ENCODE measurements at regions not wholly inside any gene's neighbourhood (a gene's known extent, or its start where the extent isn't known, plus 50 kb on each side); places are given as distances from the start of the nearest gene placed in this dataset.

GRCh38 chr18:67969458-67969857, 452.9 kb upstream of the DSEL start:
- no peak for TF ChIP-seq CTCF (IDR thresholded peaks at IDR 0.05)
- Mint-ChIP-seq H3K4me1 (ENCODE audit: low read depth) (no peaks in the 10 kb centered on the region), H3K36me3 (ENCODE audit: low read depth) (no peaks in the 10 kb centered on the region), H3K4me3 (no peak overlapping the region), H3K27ac (no peak overlapping the region), H3K27me3 (no peaks in the 10 kb centered on the region), H3K9me3 (no peaks in the 10 kb centered on the region)
- ChIA-PET POLR2A (no interaction called here), CTCF (no interaction called here)
- intact Hi-C loops (cut with micrococcal nuclease) = no loop called here
- no peak for DNase-seq
- no peak for ATAC-seq

GRCh38 chr18:67966224-67966623, 449.7 kb upstream of the DSEL start:
- no peaks in the 10 kb centered on the region for H3K36me3 Mint-ChIP-seq (ENCODE audit: low read depth)
- no peak overlapping the region for H3K27ac Mint-ChIP-seq
- DNase-seq (no peak), ATAC-seq (no peak)
- ChIA-PET POLR2A (no interaction called here), CTCF (no interaction called here)
- intact Hi-C loops (cut with micrococcal nuclease) = no loop called here
- H3K27me3 Mint-ChIP-seq = no peaks in the 10 kb centered on the region
- no peaks in the 10 kb centered on the region for H3K4me1 Mint-ChIP-seq (ENCODE audit: low read depth)
- no peaks in the 10 kb centered on the region for H3K9me3 Mint-ChIP-seq
- no peak for TF ChIP-seq CTCF (IDR thresholded peaks at IDR 0.05)
- H3K4me3 Mint-ChIP-seq = no peak overlapping the region

DNA sequence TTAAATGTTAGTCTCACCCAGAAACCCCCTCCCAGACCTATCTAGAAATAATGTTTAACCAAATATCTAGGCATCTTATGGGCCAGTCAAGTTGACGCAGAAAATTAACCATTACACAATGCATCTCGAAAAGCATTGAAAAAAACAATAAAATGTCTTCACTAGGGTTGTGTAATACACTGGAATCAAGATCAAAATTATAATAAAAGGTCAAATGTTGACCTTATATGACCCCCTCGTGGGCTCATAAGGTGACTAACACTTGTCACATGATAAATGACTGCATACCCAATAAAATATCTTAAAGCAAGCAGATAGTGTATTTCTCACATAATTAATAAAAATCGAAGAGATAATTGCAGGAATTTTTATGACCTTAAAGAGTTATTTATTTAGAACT, 447.9 kb upstream of the DSEL start:
- ATAC-seq = no peak
- H3K4me3 Mint-ChIP-seq = no peak overlapping the region
- intact Hi-C loops (cut with micrococcal nuclease) = no loop called here

DNA sequence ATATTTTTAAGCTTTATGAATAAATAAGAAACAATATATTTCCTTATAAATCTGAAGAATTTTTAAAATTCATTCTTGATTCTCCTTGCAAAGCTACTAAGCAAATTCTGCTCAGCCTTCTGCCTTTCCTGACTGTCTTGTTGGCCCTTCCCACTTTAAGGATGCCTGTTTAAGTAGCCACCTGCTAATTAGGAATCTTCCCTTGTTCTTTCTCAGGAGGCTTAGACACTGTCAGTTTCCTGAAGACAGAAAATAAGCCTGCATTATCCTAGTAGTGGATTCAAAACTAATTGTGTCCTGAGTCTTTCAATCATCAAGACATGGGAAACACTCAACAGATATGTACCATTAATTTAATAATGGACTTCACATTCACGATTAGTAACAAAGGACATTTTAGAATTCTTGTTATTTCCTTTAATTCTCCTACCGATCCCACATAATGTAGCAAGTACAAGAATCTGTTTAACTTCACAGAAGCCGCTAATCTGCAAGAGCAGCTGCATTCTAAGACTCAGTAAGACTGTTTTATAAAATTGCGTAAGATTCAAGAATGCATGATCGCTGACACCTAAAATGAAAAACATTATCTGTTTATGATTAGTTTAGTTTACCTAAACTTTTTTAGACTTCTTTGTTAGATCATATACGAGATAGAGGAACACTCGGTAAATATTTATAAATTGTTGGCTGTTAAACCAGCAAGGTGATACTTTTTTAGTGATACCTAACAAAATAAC, 445.4 kb upstream of the DSEL start:
- Mint-ChIP-seq H3K36me3 (ENCODE audit: low read depth) (no peaks in the 10 kb centered on the region), H3K9me3 (no peaks in the 10 kb centered on the region), H3K4me1 (ENCODE audit: low read depth) (no peaks in the 10 kb centered on the region), H3K27me3 (no peaks in the 10 kb centered on the region), H3K27ac (no peak overlapping the region), H3K4me3 (no peak overlapping the region)
- DNase-seq (no peak), ATAC-seq (no peak)
- POLR2A ChIA-PET = no interaction called here
- TF ChIP-seq CTCF (IDR thresholded peaks at IDR 0.05) = no peak
- CTCF ChIA-PET = no interaction called here
- intact Hi-C loops (cut with micrococcal nuclease) = no loop called here

More for the DNA sequence above, 447.9 kb upstream of the DSEL start:
- Mint-ChIP-seq H3K9me3 (no peaks in the 10 kb centered on the region), H3K27me3 (no peaks in the 10 kb centered on the region), H3K27ac (no peak overlapping the region), H3K4me1 (ENCODE audit: low read depth) (no peaks in the 10 kb centered on the region), H3K36me3 (ENCODE audit: low read depth) (no peaks in the 10 kb centered on the region)
- ChIA-PET CTCF (no interaction called here), POLR2A (no interaction called here)
- TF ChIP-seq CTCF (IDR thresholded peaks at IDR 0.05) = no peak
- DNase-seq = no peak

DNA sequence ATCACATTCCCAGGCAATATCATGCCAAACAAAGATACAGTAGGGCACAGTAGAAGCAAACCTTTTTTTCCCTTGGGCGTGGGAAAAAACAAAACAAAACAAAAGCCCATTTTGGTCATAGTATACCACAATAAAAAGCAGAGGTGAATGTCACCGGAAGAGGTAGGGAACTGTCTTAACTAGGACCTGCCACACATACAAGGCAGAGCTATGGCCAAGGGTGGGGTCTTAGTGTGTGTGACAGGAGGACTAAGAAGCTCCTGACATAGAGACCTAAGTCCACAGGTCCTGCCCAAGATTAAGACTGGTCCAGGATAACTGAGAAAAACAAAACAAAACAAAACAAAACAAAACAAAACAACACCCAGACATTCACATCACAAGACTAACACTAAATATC, 441.2 kb upstream of the DSEL start:
- Mint-ChIP-seq H3K4me3 (no peak overlapping the region), H3K4me1 (ENCODE audit: low read depth) (no peaks in the 10 kb centered on the region), H3K36me3 (ENCODE audit: low read depth) (no peaks in the 10 kb centered on the region), H3K27ac (no peak overlapping the region), H3K27me3 (no peaks in the 10 kb centered on the region), H3K9me3 (no peaks in the 10 kb centered on the region)
- POLR2A ChIA-PET = no interaction called here
- no peak for ATAC-seq
- CTCF ChIA-PET = interaction anchor here (1.0 kb wide), 1 partner anchor 12 kb away, joined by 5 read pairs; no protein-coding TSS in a partner anchor
- TF ChIP-seq CTCF (IDR thresholded peaks at IDR 0.05) = no peak
- DNase-seq = no peak
- intact Hi-C loops (cut with micrococcal nuclease) = no loop called here

Data from activated CD8-positive, alpha-beta T cell treated with anti-CD3 and anti-CD28 coated beads for 36 hours (primary cell).